Esophagus muscularis mucosa (tissue), 4 donors: ENCODE measurements at regions not wholly inside any gene's neighbourhood (a gene's known extent, or its start where the extent isn't known, plus 50 kb on each side); places are given as distances from the start of the nearest gene placed in this dataset.

Experiments used
- EP300 ChIP-seq: sonication (generic); formaldehyde crosslinking; IDR thresholded peaks from one replicate; pipeline ENCODE4 v1.6.1; 2017; ENCODE audit warnings: antibody characterized with exemption
- POLR2A ChIP-seq: fragments of 450-650 bp; IDR thresholded peaks from one replicate; pipeline ENCODE4 v1.6.1; 2017; ENCODE audit warnings: antibody characterized with exemption, moderate library complexity, mild to moderate bottlenecking, low read depth
- POLR2AphosphoS5 ChIP-seq, 2 donors: sonication (generic); formaldehyde crosslinking; IDR thresholded peaks; one replicate each; pipeline ENCODE4 v1.6.1; 2017; ENCODE audit warnings: antibody characterized with exemption in 2 of 2
- TF ChIP-seq, protein P1 (sequence below), 3 experiments: fragments of 200-600 bp in 2 of 3; fragments of 450-650 bp in 1 of 3; sonication (generic) in 2 of 3; IDR thresholded peaks; one replicate each; pipeline ENCODE4 v1.5.1; 2017 to 2019; ENCODE audit warnings: antibody characterized with exemption in 3 of 3, mild to moderate bottlenecking in 2 of 3, moderate library complexity in 1 of 3

DNA sequence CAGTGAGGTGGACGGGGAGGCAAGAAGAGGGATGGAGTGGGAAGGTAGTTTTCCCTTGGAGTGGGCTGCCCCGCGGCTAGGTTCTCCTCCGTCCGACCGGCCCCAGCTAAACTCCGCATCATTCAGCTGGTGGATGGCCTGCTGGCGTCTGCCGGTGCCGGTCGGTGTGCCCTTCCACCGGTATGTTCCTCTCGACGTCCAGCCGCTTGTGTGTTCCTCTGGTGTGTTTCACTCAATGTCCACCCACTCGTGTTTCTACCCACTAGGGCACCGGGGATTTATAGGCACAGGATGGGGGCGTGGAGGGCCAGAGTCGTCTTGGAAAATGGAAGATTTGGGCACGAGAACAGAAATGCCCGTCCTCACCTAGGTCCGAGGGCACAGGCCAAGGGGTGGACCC lies 931.7 kb upstream of the B3GALT2 start:
- TF ChIP-seq, protein P1, sequence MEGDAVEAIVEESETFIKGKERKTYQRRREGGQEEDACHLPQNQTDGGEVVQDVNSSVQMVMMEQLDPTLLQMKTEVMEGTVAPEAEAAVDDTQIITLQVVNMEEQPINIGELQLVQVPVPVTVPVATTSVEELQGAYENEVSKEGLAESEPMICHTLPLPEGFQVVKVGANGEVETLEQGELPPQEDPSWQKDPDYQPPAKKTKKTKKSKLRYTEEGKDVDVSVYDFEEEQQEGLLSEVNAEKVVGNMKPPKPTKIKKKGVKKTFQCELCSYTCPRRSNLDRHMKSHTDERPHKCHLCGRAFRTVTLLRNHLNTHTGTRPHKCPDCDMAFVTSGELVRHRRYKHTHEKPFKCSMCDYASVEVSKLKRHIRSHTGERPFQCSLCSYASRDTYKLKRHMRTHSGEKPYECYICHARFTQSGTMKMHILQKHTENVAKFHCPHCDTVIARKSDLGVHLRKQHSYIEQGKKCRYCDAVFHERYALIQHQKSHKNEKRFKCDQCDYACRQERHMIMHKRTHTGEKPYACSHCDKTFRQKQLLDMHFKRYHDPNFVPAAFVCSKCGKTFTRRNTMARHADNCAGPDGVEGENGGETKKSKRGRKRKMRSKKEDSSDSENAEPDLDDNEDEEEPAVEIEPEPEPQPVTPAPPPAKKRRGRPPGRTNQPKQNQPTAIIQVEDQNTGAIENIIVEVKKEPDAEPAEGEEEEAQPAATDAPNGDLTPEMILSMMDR (IDR thresholded peaks at IDR 0.05), result no peak
- TF ChIP-seq POLR2AphosphoS5 (IDR thresholded peaks at IDR 0.05) (no peak), EP300 (no peak), POLR2A (no peak)
